ENCODE measurements at regions not wholly inside any gene's neighbourhood (a gene's known extent, or its start where the extent isn't known, plus 50 kb on each side); places are given as distances from the start of the nearest gene placed in this dataset.
"Not testable (repeated sequence)": the region's sequence is repeated elsewhere in the genome, so short reads cannot be mapped to it uniquely, and the experiment has no call there.

GRCh38 chr13:37986811-37987210, 117.2 kb upstream of the TRPC4 start:
- no peak for DNase-seq

GRCh38 chr13:37985281-37985680, 115.7 kb upstream of the TRPC4 start:
- no peak for DNase-seq

GRCh38 chr13:37984357-37984756, 114.8 kb upstream of the TRPC4 start:
- DNase-seq, result no peak

- no peak for DNase-seq
These were observed 112.4 kb upstream of the TRPC4 start for GRCh38 chr13:37981932-37982331.

GRCh38 chr13:37978680-37979079, 109.1 kb upstream of the TRPC4 start:
- DNase-seq, result no peak

- DNase-seq, result no peak
These were observed 99.0 kb upstream of the TRPC4 start for GRCh38 chr13:37968555-37968954.

- no peak for DNase-seq
These were observed 96.7 kb upstream of the TRPC4 start for GRCh38 chr13:37966266-37966665.

- no peak for DNase-seq
These were observed 90.9 kb upstream of the TRPC4 start for GRCh38 chr13:37960427-37960826.

GRCh38 chr13:37959284-37959683, 89.7 kb upstream of the TRPC4 start:
- no peak for DNase-seq

GRCh38 chr13:37956536-37956935, 87.0 kb upstream of the TRPC4 start:
- peak; percentile 50 for DNase-seq

GRCh38 chr13:37954597-37954996, 85.0 kb upstream of the TRPC4 start:
- DNase-seq, result not testable (repeated sequence)

GRCh38 chr13:37954191-37954590, 84.6 kb upstream of the TRPC4 start:
- DNase-seq, result no peak

- DNase-seq, result no peak
These were observed 84.1 kb upstream of the TRPC4 start for GRCh38 chr13:37953696-37954095.

GRCh38 chr13:37950016-37950415, 80.4 kb upstream of the TRPC4 start:
- DNase-seq, result no peak

- no peak for DNase-seq
These were observed 78.0 kb upstream of the TRPC4 start for GRCh38 chr13:37947419-37948140.

- DNase-seq, result no peak
These were observed 76.3 kb upstream of the TRPC4 start for GRCh38 chr13:37945651-37946575.

GRCh38 chr13:37944869-37945442, 75.4 kb upstream of the TRPC4 start:
- peak; percentile 1 for DNase-seq

GRCh38 chr13:37944081-37944868, 74.7 kb upstream of the TRPC4 start:
- no peak for DNase-seq

GRCh38 chr13:37942929-37943328, 73.4 kb upstream of the TRPC4 start:
- DNase-seq, result no peak

- DNase-seq, result no peak
These were observed 65.0 kb upstream of the TRPC4 start for GRCh38 chr13:37934339-37935191.

- no peak for DNase-seq
These were observed 59.7 kb upstream of the TRPC4 start for GRCh38 chr13:37929308-37929707.

- DNase-seq, result no peak
These were observed 58.0 kb upstream of the TRPC4 start for GRCh38 chr13:37927561-37927960.
